LoVo (cell line): ENCODE measurements at regions not wholly inside any gene's neighbourhood (a gene's known extent, or its start where the extent isn't known, plus 50 kb on each side); places are given as distances from the start of the nearest gene placed in this dataset.
"Not testable (repeated sequence)": the region's sequence is repeated elsewhere in the genome, so short reads cannot be mapped to it uniquely, and the experiment has no call there.

Source experiments
- DNase-seq: peaks from one replicate; pipeline ENCODE4 v3.0.0-alpha.2; 2016; ENCODE audit warnings: low spot score

- no peak for DNase-seq
Measured at GRCh38 chr7:34487391-34488115, 170.5 kb upstream of the NPSR1 start.

DNA sequence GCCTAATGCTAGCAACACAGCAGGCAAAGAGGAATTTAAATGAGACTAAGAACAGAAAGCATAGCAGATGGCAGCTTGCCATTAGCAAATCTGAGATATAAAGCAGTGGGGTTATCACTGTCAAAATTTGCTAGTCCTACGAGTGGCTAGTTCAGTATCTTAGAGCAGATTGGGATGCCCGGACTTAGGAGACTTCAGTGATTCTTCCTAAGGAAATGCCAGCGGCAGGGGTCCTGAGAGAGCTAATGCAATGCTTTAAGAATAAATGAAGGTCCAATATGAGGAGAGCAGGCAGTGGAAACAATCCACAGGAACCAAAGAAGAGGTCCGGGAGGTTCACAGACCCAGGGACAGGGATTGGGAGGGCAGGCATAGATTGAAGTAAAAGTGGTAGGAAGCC, 169.3 kb upstream of the NPSR1 start:
- no peak for DNase-seq

DNA sequence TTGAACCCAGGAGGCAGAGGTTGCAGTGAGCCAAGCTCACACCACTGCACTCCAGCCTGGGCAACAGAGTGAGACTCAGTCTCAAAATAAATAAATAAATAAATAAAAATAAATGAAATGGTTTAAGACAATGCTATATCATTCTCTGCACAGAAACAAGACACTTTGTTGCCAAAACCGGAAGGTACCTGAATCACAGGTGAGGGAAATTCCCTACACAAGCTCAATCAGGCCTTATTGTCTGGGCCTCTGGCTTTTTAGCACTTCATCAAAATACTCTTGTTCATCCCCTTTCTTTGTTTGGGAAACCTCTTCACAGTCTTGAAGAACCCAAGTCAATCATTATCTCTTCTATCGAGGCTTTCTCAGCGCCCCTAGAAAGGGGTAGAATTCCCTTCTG, 166.1 kb upstream of the NPSR1 start:
- no peak for DNase-seq

- DNase-seq: no peak
Measured at GRCh38 chr7:34493752-34494151, 164.3 kb upstream of the NPSR1 start.

GRCh38 chr7:34497153-34497777, 160.8 kb upstream of the NPSR1 start:
- no peak for DNase-seq

DNA sequence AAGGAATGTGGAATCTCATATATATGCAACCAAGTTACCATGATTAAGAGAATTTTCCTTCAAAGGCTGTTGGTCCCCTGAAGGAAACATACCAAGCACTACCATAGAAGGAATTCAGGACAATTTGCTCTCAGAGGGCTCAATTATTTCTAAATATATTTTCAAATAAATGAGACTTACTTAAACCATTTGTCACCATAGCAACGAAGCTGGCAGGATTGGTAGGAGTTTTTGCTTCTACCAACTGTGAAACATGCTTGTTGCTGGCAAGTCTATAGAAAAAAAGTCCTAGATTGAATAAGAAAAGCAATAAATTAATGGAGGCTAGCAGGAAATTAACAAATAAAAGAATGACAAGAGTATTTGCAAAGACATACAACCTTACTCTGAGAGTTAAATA, 156.9 kb upstream of the NPSR1 start:
- no peak for DNase-seq

DNA sequence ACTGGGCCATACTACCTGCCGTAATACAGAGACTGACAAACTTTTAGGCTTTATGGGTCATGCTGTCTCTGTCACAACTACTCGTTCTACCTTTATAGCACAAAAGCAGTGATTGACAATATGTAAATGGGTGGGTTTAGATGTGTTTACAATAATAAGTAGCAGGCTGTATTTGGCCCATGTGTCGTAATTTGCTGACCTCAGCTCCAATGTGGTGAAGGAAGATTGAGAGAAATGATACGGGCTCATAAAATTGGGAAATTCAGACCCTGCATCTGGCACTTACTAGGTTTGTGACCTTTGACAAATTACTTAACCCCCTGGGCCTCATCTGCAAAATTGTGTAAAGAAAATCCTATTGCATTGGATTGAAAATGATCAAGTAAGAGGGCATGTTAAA, 150.8 kb upstream of the NPSR1 start:
- no peak for DNase-seq

DNA sequence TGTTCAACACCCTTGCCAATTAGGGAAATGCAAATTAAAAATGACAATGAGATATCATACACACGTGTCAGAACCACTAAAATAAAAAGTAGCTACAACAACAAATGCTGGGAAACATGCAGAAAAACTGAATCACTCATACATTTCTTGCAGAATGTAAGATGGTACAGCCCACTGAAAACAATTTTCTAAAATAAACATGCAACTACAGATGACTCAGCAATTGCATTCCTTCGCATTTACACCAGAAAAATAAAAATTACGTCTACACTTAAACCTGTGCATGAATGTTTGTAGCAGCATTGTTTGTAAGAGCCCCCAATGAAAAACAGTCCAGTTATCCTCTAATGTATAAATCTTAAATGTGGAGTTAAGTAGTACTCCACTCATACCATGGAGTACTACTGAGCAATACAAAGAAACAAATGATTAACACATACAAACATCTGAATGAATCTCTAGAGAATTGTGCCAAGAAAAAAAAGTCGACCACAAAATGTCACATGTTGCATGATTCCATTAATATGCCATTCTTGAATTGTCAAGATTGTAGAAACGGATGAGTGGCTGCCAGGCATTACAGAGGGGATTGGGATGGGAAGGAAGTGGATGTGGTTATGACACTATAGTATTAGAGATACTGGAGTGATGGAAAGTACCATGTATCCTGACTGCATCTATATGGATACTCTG, 134.6 kb upstream of the NPSR1 start:
- no peak for DNase-seq

DNA sequence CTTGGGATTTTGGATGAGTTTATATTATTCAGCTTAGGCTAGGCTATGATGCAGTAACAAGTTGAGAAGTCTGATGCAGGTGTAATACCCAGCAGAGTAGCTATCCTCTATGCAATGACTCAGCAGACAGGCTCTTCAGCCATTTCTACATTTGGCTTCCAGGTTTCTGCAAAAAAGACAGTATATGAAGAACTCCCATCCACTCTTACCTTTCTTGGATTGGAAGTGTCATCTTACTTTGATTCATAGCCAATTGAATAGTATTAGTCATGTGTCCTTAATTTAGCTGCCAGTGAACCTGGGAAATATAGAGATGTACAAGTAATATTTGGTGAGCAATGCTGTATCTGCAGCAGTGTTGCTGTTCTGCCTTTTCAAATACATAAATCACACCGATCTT, 127.8 kb upstream of the NPSR1 start:
- DNase-seq: no peak

DNA sequence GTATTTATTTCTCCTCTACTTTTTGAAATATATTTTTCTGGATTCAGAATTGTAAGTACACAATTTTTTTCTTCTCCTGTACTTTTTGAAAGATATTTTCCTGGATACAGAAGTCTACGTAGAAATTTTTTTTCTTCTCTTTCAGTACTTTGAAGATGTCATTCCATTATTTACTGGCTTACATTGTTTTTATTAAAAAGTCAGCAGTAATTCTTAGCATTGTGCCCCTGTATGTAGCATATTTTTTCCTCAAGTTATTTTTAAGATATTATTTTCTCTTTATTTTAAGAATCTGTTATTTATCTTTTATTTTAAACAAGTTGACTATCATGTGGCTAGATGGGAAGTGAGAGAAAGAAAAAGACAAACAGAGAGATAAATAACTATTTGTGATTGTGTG, 119.0 kb upstream of the NPSR1 start:
- no peak for DNase-seq

DNA sequence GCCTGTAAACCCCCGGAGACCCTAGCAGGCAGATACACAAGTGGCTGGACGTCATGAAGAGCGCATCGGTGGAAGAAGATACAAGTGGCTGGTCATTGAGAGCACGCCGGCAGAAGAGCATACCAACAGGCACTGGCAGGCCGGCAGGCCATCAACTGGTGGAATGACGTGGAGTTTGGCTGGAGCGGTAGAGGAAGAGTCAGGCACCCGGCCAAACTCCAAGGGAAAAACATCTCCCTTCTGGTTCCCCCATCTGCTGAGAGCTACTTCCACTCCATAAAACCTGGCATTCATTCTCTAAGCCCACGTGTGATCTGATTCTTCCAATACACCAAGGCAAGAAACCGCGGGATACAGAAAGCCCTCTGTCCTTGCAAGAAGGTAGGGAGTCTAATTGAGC, 113.4 kb upstream of the NPSR1 start:
- DNase-seq: no peak

GRCh38 chr7:34550996-34551395, 107.0 kb upstream of the NPSR1 start:
- no peak for DNase-seq

GRCh38 chr7:34552502-34552901, 105.5 kb upstream of the NPSR1 start:
- DNase-seq: no peak

DNA sequence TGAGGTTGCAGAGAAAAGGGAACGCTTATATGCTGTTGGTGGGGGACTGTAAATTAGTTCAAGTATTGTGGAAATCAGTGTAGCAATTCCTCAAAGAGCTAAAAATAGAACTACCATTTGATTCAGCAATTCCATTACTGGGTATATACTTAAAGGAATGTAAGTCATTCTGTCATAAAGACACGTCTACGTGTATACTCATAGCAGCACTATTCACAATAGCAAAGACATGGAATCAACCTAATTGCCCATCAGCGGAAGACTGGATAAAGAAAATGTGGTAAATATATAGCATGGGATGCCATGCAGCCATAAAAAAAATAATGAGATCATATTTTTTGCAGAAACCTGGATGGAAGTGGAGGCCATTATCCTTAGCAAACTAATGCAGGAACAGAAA, 100.0 kb upstream of the NPSR1 start:
- no peak for DNase-seq

DNA sequence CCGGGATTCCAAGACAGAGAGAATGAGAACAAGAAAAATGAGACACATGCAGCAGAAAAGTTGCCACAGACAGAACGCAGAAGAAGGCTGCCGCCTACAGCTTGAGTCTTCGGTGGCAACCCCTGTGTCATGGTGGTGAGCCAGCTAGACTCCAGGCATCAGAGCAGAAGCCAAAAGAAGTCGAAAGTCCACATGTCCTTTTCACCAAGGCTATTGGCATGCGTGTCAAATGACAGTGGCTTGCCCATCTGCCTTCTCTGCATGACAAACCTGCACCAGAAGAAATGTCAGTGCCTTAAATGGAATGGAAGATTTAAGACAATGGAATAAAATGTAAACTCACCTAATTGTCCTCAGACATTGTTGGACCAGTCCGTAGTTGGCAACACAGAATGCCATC, 93.9 kb upstream of the NPSR1 start:
- DNase-seq: no peak

DNA sequence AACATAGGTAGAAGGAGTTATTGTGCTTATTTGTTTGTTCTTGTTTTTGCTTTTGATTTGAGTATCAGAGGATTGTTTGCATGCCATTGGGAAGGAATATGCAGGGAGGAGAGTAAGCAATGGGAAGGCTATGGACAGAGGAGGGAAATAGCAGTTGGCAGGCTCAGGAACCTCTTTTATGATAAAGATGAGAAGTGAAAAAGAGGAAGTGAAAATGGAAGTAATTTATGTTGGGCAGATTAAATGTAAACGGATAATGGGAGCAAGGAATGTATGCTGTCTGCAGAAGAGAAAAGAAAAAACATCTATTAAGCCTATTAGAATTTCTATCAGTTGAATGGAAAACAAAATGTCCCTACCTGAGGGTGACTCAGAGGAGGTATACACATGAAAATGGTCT, 90.1 kb upstream of the NPSR1 start:
- no peak for DNase-seq

GRCh38 chr7:34569975-34570699, 87.9 kb upstream of the NPSR1 start:
- no peak for DNase-seq

- DNase-seq: no peak
Measured at GRCh38 chr7:34575006-34575405, 83.0 kb upstream of the NPSR1 start.

- not testable (repeated sequence) for DNase-seq
Measured at GRCh38 chr7:34577934-34578333, 80.1 kb upstream of the NPSR1 start.

- DNase-seq: not testable (repeated sequence)
Measured at GRCh38 chr7:34581698-34582097, 76.3 kb upstream of the NPSR1 start.

- DNase-seq: no peak
Measured at GRCh38 chr7:34584526-34584925, 73.5 kb upstream of the NPSR1 start.

DNA sequence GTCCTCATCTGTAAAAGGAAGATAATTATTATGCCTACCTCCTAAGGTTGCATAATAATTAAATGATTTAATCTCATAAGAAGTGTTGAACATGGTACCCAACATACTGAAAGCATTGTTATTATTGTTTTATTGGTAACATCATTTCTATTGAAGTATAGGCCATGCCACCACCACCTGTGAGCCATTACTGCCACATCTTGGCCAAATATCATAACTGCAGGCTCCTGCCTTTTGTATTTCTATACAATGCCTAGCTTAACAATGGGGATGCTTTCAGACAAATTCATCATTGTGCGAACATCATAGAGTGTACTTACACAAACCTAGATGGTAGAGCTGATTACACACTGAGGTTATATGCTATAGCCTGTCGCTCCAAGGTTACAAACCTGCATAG, 61.1 kb upstream of the NPSR1 start:
- DNase-seq: no peak
